ENCODE measurements at regions not wholly inside any gene's neighbourhood (a gene's known extent, or its start where the extent isn't known, plus 50 kb on each side); places are given as distances from the start of the nearest gene placed in this dataset.

- ATAC-seq (no peak), DNase-seq (no peak)
- Mint-ChIP-seq H3K4me3 (no peak overlapping the region), H3K4me1 (no peaks in the 10 kb centered on the region), H3K27me3 (ENCODE audit: low read depth in 2 of 2) (no peaks in the 10 kb centered on the region), H3K9me3 (peaks cover 8 to 12% of the 10 kb centered on the region in 2 donors), H3K36me3 (peaks cover 11% of the 10 kb centered on the region), H3K27ac (no peak overlapping the region)
- no peaks in the 10 kb centered on the region for H3K9me3 ChIP-seq (ENCODE audit: control insufficient read depth, insufficient read depth, low read length)
- intact Hi-C loops (cut with micrococcal nuclease) = no loop called here
- no peak overlapping the region for H3K27ac ChIP-seq (ENCODE audit: low read length)
- H3K4me3 ChIP-seq (ENCODE audit: low read length) = no peak overlapping the region
- H3K4me1 ChIP-seq (ENCODE audit: control insufficient read depth, insufficient read depth, low read length) = no peaks in the 10 kb centered on the region
- H3K36me3 ChIP-seq (ENCODE audit: control insufficient read depth, insufficient read depth, low read length) = no peaks in the 10 kb centered on the region
- TF ChIP-seq, protein P1, sequence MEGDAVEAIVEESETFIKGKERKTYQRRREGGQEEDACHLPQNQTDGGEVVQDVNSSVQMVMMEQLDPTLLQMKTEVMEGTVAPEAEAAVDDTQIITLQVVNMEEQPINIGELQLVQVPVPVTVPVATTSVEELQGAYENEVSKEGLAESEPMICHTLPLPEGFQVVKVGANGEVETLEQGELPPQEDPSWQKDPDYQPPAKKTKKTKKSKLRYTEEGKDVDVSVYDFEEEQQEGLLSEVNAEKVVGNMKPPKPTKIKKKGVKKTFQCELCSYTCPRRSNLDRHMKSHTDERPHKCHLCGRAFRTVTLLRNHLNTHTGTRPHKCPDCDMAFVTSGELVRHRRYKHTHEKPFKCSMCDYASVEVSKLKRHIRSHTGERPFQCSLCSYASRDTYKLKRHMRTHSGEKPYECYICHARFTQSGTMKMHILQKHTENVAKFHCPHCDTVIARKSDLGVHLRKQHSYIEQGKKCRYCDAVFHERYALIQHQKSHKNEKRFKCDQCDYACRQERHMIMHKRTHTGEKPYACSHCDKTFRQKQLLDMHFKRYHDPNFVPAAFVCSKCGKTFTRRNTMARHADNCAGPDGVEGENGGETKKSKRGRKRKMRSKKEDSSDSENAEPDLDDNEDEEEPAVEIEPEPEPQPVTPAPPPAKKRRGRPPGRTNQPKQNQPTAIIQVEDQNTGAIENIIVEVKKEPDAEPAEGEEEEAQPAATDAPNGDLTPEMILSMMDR (IDR thresholded peaks at IDR 0.05) = no peak
- 100% methylated on average over 1 of the region's 1 CpG for WGBS (ENCODE audit: insufficient coverage)
- H3K27me3 ChIP-seq (ENCODE audit: control insufficient read depth, insufficient read depth, low read length) = no peaks in the 10 kb centered on the region
Measured at GRCh38 chr14:40386433-40386832, 954.2 kb upstream of the FBXO33 start.

DNA sequence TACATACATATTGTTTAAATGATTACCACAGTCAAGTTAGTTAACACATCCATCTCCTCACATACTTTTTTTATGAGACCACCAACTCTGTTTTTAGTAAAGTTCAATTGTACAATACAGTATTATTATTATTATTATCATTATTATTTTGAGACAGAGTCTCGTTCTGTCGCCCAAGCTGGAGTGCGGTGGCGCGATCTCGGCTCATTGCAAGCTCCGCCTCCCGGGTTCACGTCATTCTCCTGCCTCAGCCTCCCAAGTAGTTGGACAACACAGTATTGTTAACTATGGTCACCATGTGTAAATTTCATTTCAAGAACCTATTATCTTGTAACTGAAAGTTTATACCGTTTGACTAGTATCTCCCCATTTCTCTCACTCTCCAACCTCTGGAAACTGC lies 942.0 kb upstream of the FBXO33 start:
- Mint-ChIP-seq H3K27ac (no peak overlapping the region), H3K4me1 (no peaks in the 10 kb centered on the region), H3K4me3 (no peak overlapping the region), H3K9me3 (peaks cover 17 to 19% of the 10 kb centered on the region in 2 donors), H3K27me3 (ENCODE audit: low read depth in 2 of 2) (no peaks in the 10 kb centered on the region), H3K36me3 (peaks cover 7% of the 10 kb centered on the region)
- WGBS (ENCODE audit: insufficient coverage) = 97% methylated on average over 10 of the region's 10 CpGs
- no peak for DNase-seq
- H3K4me1 ChIP-seq (ENCODE audit: control insufficient read depth, insufficient read depth, low read length) = no peaks in the 10 kb centered on the region
- no peak overlapping the region for H3K4me3 ChIP-seq (ENCODE audit: low read length)
- TF ChIP-seq, protein P1 (IDR thresholded peaks at IDR 0.05) = no peak
- H3K36me3 ChIP-seq (ENCODE audit: control insufficient read depth, insufficient read depth, low read length) = no peaks in the 10 kb centered on the region
- intact Hi-C loops (cut with micrococcal nuclease) = no loop called here
- H3K9me3 ChIP-seq (ENCODE audit: control insufficient read depth, insufficient read depth, low read length) = no peaks in the 10 kb centered on the region
- no peak for ATAC-seq
- H3K27me3 ChIP-seq (ENCODE audit: control insufficient read depth, insufficient read depth, low read length) = no peaks in the 10 kb centered on the region
- no peak overlapping the region for H3K27ac ChIP-seq (ENCODE audit: low read length)

DNA sequence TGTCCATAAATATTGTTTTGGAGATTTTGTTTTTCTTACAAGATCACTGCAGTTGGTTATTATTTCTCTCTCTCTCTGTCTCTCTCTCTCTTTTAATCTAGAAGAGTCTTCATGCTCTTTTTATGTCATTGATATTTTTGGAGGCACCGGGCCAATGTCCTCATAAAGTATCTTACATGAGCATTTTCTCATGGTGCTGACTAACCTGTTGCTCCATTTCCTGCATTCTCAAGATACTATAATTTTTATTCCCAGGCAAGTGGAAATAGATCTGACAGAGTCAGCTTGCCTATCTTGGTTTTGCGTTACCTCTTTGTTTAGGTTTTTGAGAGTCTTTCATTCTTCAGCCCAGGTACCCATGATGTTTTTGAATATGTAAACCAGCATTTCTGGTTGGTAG lies 938.8 kb upstream of the FBXO33 start:
- TF ChIP-seq, protein P1 (IDR thresholded peaks at IDR 0.05) = no peak
- Mint-ChIP-seq H3K36me3 (peaks cover 7% of the 10 kb centered on the region), H3K27me3 (ENCODE audit: low read depth in 2 of 2) (no peaks in the 10 kb centered on the region), H3K9me3 (peaks cover 17 to 23% of the 10 kb centered on the region in 2 donors), H3K27ac (no peak overlapping the region), H3K4me1 (no peaks in the 10 kb centered on the region), H3K4me3 (no peak overlapping the region)
- ATAC-seq = no peak
- DNase-seq = no peak
- intact Hi-C loops (cut with micrococcal nuclease) = no loop called here
- 50% methylated on average over 2 of the region's 2 CpGs for WGBS (ENCODE audit: insufficient coverage)
- Histone ChIP-seq H3K4me1 (ENCODE audit: control insufficient read depth, insufficient read depth, low read length) (no peaks in the 10 kb centered on the region), H3K4me3 (ENCODE audit: low read length) (no peak overlapping the region), H3K27ac (ENCODE audit: low read length) (no peak overlapping the region), H3K27me3 (ENCODE audit: control insufficient read depth, insufficient read depth, low read length) (no peaks in the 10 kb centered on the region), H3K36me3 (ENCODE audit: control insufficient read depth, insufficient read depth, low read length) (no peaks in the 10 kb centered on the region), H3K9me3 (ENCODE audit: control insufficient read depth, insufficient read depth, low read length) (peaks cover 2% of the 10 kb centered on the region)

GRCh38 chr14:40368314-40368713 lies 936.1 kb upstream of the FBXO33 start:
- Histone ChIP-seq H3K4me1 (ENCODE audit: control insufficient read depth, insufficient read depth, low read length) (no peaks in the 10 kb centered on the region), H3K36me3 (ENCODE audit: control insufficient read depth, insufficient read depth, low read length) (no peaks in the 10 kb centered on the region), H3K4me3 (ENCODE audit: low read length) (no peak overlapping the region), H3K27ac (ENCODE audit: low read length) (no peak overlapping the region), H3K9me3 (ENCODE audit: control insufficient read depth, insufficient read depth, low read length) (peaks cover 2% of the 10 kb centered on the region), H3K27me3 (ENCODE audit: control insufficient read depth, insufficient read depth, low read length) (no peaks in the 10 kb centered on the region)
- Mint-ChIP-seq H3K9me3 (peaks cover 18 to 34% of the 10 kb centered on the region in 2 donors), H3K27ac (no peak overlapping the region), H3K36me3 (peaks cover 28% of the 10 kb centered on the region), H3K27me3 (ENCODE audit: low read depth in 2 of 2) (no peaks in the 10 kb centered on the region), H3K4me3 (no peak overlapping the region), H3K4me1 (no peaks in the 10 kb centered on the region)
- intact Hi-C loops (cut with micrococcal nuclease) = no loop called here
- TF ChIP-seq, protein P1 (IDR thresholded peaks at IDR 0.05) = no peak
- DNase-seq (no peak), ATAC-seq (no peak)
- WGBS (ENCODE audit: insufficient coverage) = 90% methylated on average over 2 of the region's 2 CpGs
